ENCODE measurements at regions not wholly inside any gene's neighbourhood (a gene's known extent, or its start where the extent isn't known, plus 50 kb on each side); places are given as distances from the start of the nearest gene placed in this dataset.

- no peaks in the 10 kb centered on the region for H3K36me3 ChIP-seq
- H3K9me3 ChIP-seq = no peaks in the 10 kb centered on the region
- no peaks in the 10 kb centered on the region for H3K27me3 ChIP-seq
- no peak for DNase-seq
- TF ChIP-seq POLR2A (IDR thresholded peaks at IDR 0.05) = no peak
- TF ChIP-seq CTCF (IDR thresholded peaks at IDR 0.05) = no peak
- no peak for TF ChIP-seq POLR2AphosphoS5 (IDR thresholded peaks at IDR 0.05)
- no peak for TF ChIP-seq EP300 (IDR thresholded peaks at IDR 0.05; ENCODE audit: low read depth)
- no peak overlapping the region for H3K27ac ChIP-seq
- no peaks in the 10 kb centered on the region for H3K4me1 ChIP-seq
- no peak overlapping the region for H3K4me3 ChIP-seq
- WGBS, 2 donors (ENCODE audit: low coverage in 1 of 2) = 42 to 50% methylated on average over 1 of the region's 1 CpG
- intact Hi-C loops (cut with DNase I; ENCODE audit: low total_unique reads) (no loop called here), in situ Hi-C loops (cut with MboI; ENCODE audit: low pct_ligation_motif_present in 1 of 4, low pct_unique_long_range_greater_than_20kb in 1 of 4, low sequenced_read_pairs in 3 of 4) (no loop called here)
These were observed 241.4 kb downstream of the ETNK1 start for GRCh38 chr12:22866406-22866805.

- Histone ChIP-seq H3K27ac (no peak overlapping the region), H3K4me3 (no peak overlapping the region), H3K9me3 (no peaks in the 10 kb centered on the region), H3K36me3 (no peaks in the 10 kb centered on the region), H3K4me1 (no peaks in the 10 kb centered on the region), H3K27me3 (no peaks in the 10 kb centered on the region)
- intact Hi-C loops (cut with DNase I; ENCODE audit: low total_unique reads) = no loop called here
- no peak for TF ChIP-seq POLR2A (IDR thresholded peaks at IDR 0.05)
- no peak for TF ChIP-seq POLR2AphosphoS5 (IDR thresholded peaks at IDR 0.05)
- TF ChIP-seq CTCF (IDR thresholded peaks at IDR 0.05) = no peak
- no peak for TF ChIP-seq EP300 (IDR thresholded peaks at IDR 0.05; ENCODE audit: low read depth)
- in situ Hi-C loops (cut with MboI; ENCODE audit: low pct_ligation_motif_present in 1 of 4, low pct_unique_long_range_greater_than_20kb in 1 of 4, low sequenced_read_pairs in 3 of 4) = no loop called here
- no peak for DNase-seq
- 88 to 95% methylated on average over 2 to 8 of the region's 8 CpGs for WGBS, 2 donors (ENCODE audit: low coverage in 1 of 2)
These were observed 249.2 kb downstream of the ETNK1 start for GRCh38 chr12:22874151-22874550.

DNA sequence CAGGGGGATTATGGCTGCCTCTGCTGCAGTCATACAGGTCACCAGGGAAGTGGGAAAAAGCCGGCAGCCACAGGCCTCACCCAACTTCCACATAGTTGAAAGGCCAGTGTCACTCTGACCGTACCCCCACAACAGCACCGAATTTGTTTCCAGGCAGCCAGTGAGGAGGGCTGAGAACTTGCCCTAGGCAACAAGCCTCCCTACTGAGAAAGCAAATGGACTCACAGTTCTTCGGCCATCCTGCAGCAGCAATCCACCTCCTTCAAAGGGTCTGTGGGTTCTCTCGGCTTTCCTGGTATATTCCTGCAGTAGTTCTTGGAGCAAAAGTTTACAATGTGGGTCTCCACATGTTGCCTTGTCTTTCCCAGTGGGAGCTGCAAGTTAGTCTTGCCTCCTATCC, 251.3 kb downstream of the ETNK1 start:
- Histone ChIP-seq H3K4me3 (no peak overlapping the region), H3K36me3 (no peaks in the 10 kb centered on the region), H3K27ac (no peak overlapping the region), H3K27me3 (no peaks in the 10 kb centered on the region), H3K9me3 (no peaks in the 10 kb centered on the region), H3K4me1 (no peaks in the 10 kb centered on the region)
- intact Hi-C loops (cut with DNase I; ENCODE audit: low total_unique reads) (no loop called here), in situ Hi-C loops (cut with MboI; ENCODE audit: low pct_ligation_motif_present in 1 of 4, low pct_unique_long_range_greater_than_20kb in 1 of 4, low sequenced_read_pairs in 3 of 4) (no loop called here)
- no peak for DNase-seq
- TF ChIP-seq CTCF (IDR thresholded peaks at IDR 0.05) (no peak), POLR2AphosphoS5 (IDR thresholded peaks at IDR 0.05) (no peak), POLR2A (IDR thresholded peaks at IDR 0.05) (no peak), EP300 (IDR thresholded peaks at IDR 0.05; ENCODE audit: low read depth) (no peak)
- 50 to 89% methylated on average over 1 to 5 of the region's 5 CpGs for WGBS, 2 donors (ENCODE audit: low coverage in 1 of 2)

GRCh38 chr12:22879203-22879602, 254.2 kb downstream of the ETNK1 start:
- Histone ChIP-seq H3K36me3 (no peaks in the 10 kb centered on the region), H3K4me1 (no peaks in the 10 kb centered on the region), H3K27me3 (no peaks in the 10 kb centered on the region), H3K9me3 (no peaks in the 10 kb centered on the region), H3K4me3 (no peak overlapping the region), H3K27ac (no peak overlapping the region)
- 60 to 77% methylated on average over 1 of the region's 1 CpG for WGBS, 2 donors (ENCODE audit: low coverage in 1 of 2)
- intact Hi-C loops (cut with DNase I; ENCODE audit: low total_unique reads) = no loop called here
- no peak for DNase-seq
- TF ChIP-seq POLR2A (IDR thresholded peaks at IDR 0.05) = no peak
- no peak for TF ChIP-seq CTCF (IDR thresholded peaks at IDR 0.05)
- TF ChIP-seq EP300 (IDR thresholded peaks at IDR 0.05; ENCODE audit: low read depth) = no peak
- no peak for TF ChIP-seq POLR2AphosphoS5 (IDR thresholded peaks at IDR 0.05)
- in situ Hi-C loops (cut with MboI; ENCODE audit: low pct_ligation_motif_present in 1 of 4, low pct_unique_long_range_greater_than_20kb in 1 of 4, low sequenced_read_pairs in 3 of 4) = no loop called here
